ENCODE measurements at regions not wholly inside any gene's neighbourhood (a gene's known extent, or its start where the extent isn't known, plus 50 kb on each side); places are given as distances from the start of the nearest gene placed in this dataset.

DNA sequence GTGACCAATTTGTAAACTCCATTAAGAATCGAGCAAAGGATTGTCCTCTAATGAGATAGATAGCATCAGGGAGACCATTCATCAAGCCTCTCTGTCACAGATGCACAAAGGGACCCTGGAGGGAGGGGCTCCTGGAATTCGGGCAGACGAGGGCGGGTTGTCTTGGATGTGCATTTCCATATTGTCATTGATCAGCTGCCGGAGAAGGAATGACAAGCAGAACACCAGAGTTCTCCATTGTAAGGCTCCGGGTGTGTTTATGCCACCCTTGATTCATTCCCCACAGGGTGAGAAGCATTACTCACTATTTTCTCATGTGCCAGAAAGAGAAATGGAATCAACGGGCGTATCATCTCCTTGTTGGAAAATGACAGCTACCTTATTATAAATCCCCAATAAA, 167.5 kb downstream of the EBLN2 start:
- CTCF ChIA-PET (ENCODE audit: partially characterized antibody): interaction anchor here (0.7 to 1.7 kb wide), 4 partner anchors 16 to 49 kb away, joined by 3 to 4 read pairs (median 4); no protein-coding TSS in a partner anchor
- WGBS, 2 experiments (ENCODE audit: extremely low coverage in 1 of 2, insufficient coverage in 1 of 2, insufficient read length in 1 of 2, insufficient replicate concordance in 2 of 2, low coverage in 1 of 2, low lambda C conversion rate in 2 of 2, missing lambda C conversion rate in 1 of 2): 89% methylated on average over 8 of the region's 8 CpGs; no CpG with 5 or more reads in 1 of the 2 experiments

More for the DNA sequence above, 167.5 kb downstream of the EBLN2 start:
- DNase-seq (ENCODE audit: low read depth in 1 of 2, low spot score in 2 of 2) (no peak), FAIRE-seq (no peak)
- Histone ChIP-seq H3K9ac (replicated peaks in 1 of 4; ENCODE audit: extremely low read depth in 1 of 4, low read depth in 3 of 4, low read length in 3 of 4) (no peak overlapping the region), H3K4me2 (ENCODE audit: insufficient read depth in 1 of 2, low read depth in 2 of 2, low read length in 2 of 2) (no peak overlapping the region), H3K23ac (ENCODE audit: insufficient read length) (no peak overlapping the region), H2BK20ac (ENCODE audit: low read length) (no peak overlapping the region), H3K14ac (ENCODE audit: insufficient read length) (no peak overlapping the region), H3K79me2 (ENCODE audit: control insufficient read depth in 1 of 2, insufficient read depth in 2 of 2, low read length in 2 of 2) (no peaks in the 10 kb centered on the region), H4K8ac (ENCODE audit: extremely low read depth, insufficient read depth, low read length) (no peak overlapping the region), H3K27ac (ENCODE audit: low read depth, low read length) (no peak overlapping the region), H3K36me3 (ENCODE audit: control insufficient read depth in 2 of 4, insufficient read depth in 4 of 4, low read length in 3 of 4) (no peaks in the 10 kb centered on the region), H4K5ac (ENCODE audit: insufficient read length, low read depth, low read length) (no peak overlapping the region), H3K4ac (replicated peaks; ENCODE audit: insufficient read length, low read depth, low read length) (no peak overlapping the region), H3K27me3 (replicated peaks in 1 of 4; ENCODE audit: control insufficient read depth in 3 of 4, extremely low read depth in 1 of 4, insufficient read depth in 3 of 4, low read length in 3 of 4) (no peaks in the 10 kb centered on the region), H2BK5ac (ENCODE audit: low read depth, low read length) (no peak overlapping the region), H3K79me1 (ENCODE audit: low read depth, low read length) (no peaks in the 10 kb centered on the region), H4K91ac (replicated peaks; ENCODE audit: insufficient read length, low read length) (no peak overlapping the region), H2BK120ac (replicated peaks; ENCODE audit: low read depth, low read length) (no peak overlapping the region), H2AK5ac (ENCODE audit: low read depth, low read length) (no peak overlapping the region), H3K56ac (replicated peaks; ENCODE audit: insufficient read length, low read depth, low read length) (no peak overlapping the region), H3K23me2 (ENCODE audit: low read depth, low read length) (no peaks in the 10 kb centered on the region; the same call in 1 of the 2 replicates), H4K20me1 (replicated peaks in 1 of 2; ENCODE audit: control insufficient read depth in 1 of 2, insufficient read depth in 2 of 2, low read length in 2 of 2) (no peaks in the 10 kb centered on the region), H2BK15ac (ENCODE audit: low read length) (no peak overlapping the region), H2AFZ (ENCODE audit: low read length) (no peak overlapping the region), H3K18ac (ENCODE audit: extremely low read depth, low read length) (no peak overlapping the region), H3K4me1 (replicated peaks in 1 of 4; ENCODE audit: control insufficient read depth in 3 of 4, insufficient read depth in 4 of 4, low read length in 3 of 4) (peaks cover 0 to 6% (median 0%) of the 10 kb centered on the region in 4 experiments; a peak in 1 of 7 replicates), H2BK12ac (ENCODE audit: low read depth, low read length) (no peak overlapping the region), H3K4me3 (ENCODE audit: extremely low read depth in 1 of 4, insufficient read depth in 2 of 4, low read depth in 3 of 4, low read length in 4 of 4) (no peak overlapping the region), H3K9me3 (ENCODE audit: insufficient read depth in 2 of 2, low read depth in 1 of 2, low read length in 1 of 2) (no peaks in the 10 kb centered on the region)
- POLR2A ChIA-PET (ENCODE audit: partially characterized antibody): interaction anchor here (0.6 kb wide), 1 partner anchor 12 kb away, joined by 3 read pairs; no protein-coding TSS in a partner anchor
- no peak for TF ChIP-seq FOSL1 (IDR thresholded peaks at IDR 0.05; ENCODE audit: insufficient read depth, low read depth, low read length)
- no peak for TF ChIP-seq BCL11A (IDR thresholded peaks at IDR 0.05; ENCODE audit: low read depth in 2 of 2, low read length in 2 of 2)
- no peak for TF ChIP-seq TCF12 (IDR thresholded peaks at IDR 0.05; ENCODE audit: low read depth, low read length)
- no peak for TF ChIP-seq SIN3A (conservative IDR thresholded peaks at IDR 0.05 in 1 of 2, IDR thresholded peaks at IDR 0.05 in 1 of 2; ENCODE audit: low read depth in 1 of 2, low read length in 2 of 2)
- TF ChIP-seq POLR2AphosphoS5 (IDR thresholded peaks at IDR 0.05; ENCODE audit: low read depth, low read length): no peak
- TF ChIP-seq, protein P1, sequence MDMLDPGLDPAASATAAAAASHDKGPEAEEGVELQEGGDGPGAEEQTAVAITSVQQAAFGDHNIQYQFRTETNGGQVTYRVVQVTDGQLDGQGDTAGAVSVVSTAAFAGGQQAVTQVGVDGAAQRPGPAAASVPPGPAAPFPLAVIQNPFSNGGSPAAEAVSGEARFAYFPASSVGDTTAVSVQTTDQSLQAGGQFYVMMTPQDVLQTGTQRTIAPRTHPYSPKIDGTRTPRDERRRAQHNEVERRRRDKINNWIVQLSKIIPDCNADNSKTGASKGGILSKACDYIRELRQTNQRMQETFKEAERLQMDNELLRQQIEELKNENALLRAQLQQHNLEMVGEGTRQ (IDR thresholded peaks at IDR 0.05; ENCODE audit: low read length): no peak
- TF ChIP-seq NRF1 (IDR thresholded peaks at IDR 0.05; ENCODE audit: low read depth, low read length): no peak
- TF ChIP-seq CTBP2 (IDR thresholded peaks at IDR 0.05; ENCODE audit: borderline replicate concordance, insufficient read depth, insufficient read length, low read length): no peak
- TF ChIP-seq BACH1 (IDR thresholded peaks at IDR 0.05; ENCODE audit: low read length): no peak
- TF ChIP-seq SAP30 (IDR thresholded peaks at IDR 0.05; ENCODE audit: insufficient read depth, insufficient replicate concordance, low read length): no peak
- no peak for TF ChIP-seq RBBP5 (IDR thresholded peaks at IDR 0.05; ENCODE audit: borderline replicate concordance, low read depth, low read length)
